GM12878 (cell line): ENCODE measurements at regions not wholly inside any gene's neighbourhood (a gene's known extent, or its start where the extent isn't known, plus 50 kb on each side); places are given as distances from the start of the nearest gene placed in this dataset.

Experiments
- ATAC-seq: fragments of 200-7000 bp; cut with Tn5 transposase; 3 replicates; pipeline ENCODE4 v1.9.1; 2020; ENCODE audit warnings: mild to moderate bottlenecking, moderate library complexity
- BruUV-seq: library from RNA; stranded (reverse); fragments of 400-500 nt; replicated peaks from 2 replicates; lab custom pipeline; 2021; lab: Mats Ljungman, UMichigan
- CTCF ChIA-PET: fragments of 300-600 bp; sonication (Branson Sonifier 250); formaldehyde crosslinking; extraction: SDS; loops from one replicate; lab custom pipeline; 2021; ENCODE audit warnings: inconsistent platforms; lab: Yijun Ruan, JAX
- POLR2A ChIA-PET: fragments of 350-600 bp; formaldehyde crosslinking; extraction: SDS; loops from one replicate; lab custom pipeline; 2021; ENCODE audit warnings: inconsistent platforms; lab: Charles Lee
- RAD21 ChIA-PET: fragments of 300-600 bp; sonication (Branson Sonifier 250); formaldehyde crosslinking; loops from one replicate; lab custom pipeline; 2023; ENCODE audit warnings: antibody characterized with exemption; ENCODE audit not compliant: unreplicated experiment; lab: Charles Lee
- SMC1A ChIA-PET: fragments of 300-600 bp; sonication (Branson Sonifier 250); formaldehyde crosslinking; loops from one replicate; lab custom pipeline; 2023; ENCODE audit not compliant: unreplicated experiment, uncharacterized antibody; lab: Charles Lee
- DNase-seq: peaks from one replicate; pipeline ENCODE4 v3.0.0-alpha.2; 2011; ENCODE audit warnings: low read depth, low spot score
- FAIRE-seq: peaks from 3 replicates; lab custom pipeline; 2011; peaks lifted over from hg19 to GRCh38; lab: Jason Lieb, UNC
- H2AFZ ChIP-seq: 2 replicates; pipeline ENCODE4 v1.6.0; 2011; ENCODE audit warnings: low read depth, low read length, control low read depth; ENCODE audit not compliant: control insufficient read depth
- H3K27ac ChIP-seq: 2 replicates; pipeline ENCODE4 v1.5.1; 2011; ENCODE audit warnings: control low read depth; ENCODE audit not compliant: control insufficient read depth, insufficient read depth
- H3K27me3 ChIP-seq, 2 experiments: replicated peaks in 1 of 2; 2 replicates each; pipeline versions ENCODE4 v1.6.0 to v1.6.1; 2011; ENCODE audit warnings: low read length in 1 of 2; ENCODE audit not compliant: control insufficient read depth in 2 of 2, insufficient read depth in 2 of 2
- H3K36me3 ChIP-seq, 2 experiments: 2 replicates each; pipeline ENCODE4 v1.5.1; 2011; ENCODE audit warnings: low read length in 1 of 2; ENCODE audit not compliant: control insufficient read depth in 2 of 2, insufficient read depth in 2 of 2
- H3K4me1 ChIP-seq: 2 replicates; pipeline ENCODE4 v1.6.1; 2011; ENCODE audit warnings: mild to moderate bottlenecking, low read length, moderate library complexity, mixed read lengths; ENCODE audit not compliant: control insufficient read depth, insufficient read depth
- H3K4me2 ChIP-seq: 2 replicates; pipeline ENCODE4 v1.6.0; 2011; ENCODE audit warnings: control low read depth; ENCODE audit not compliant: control insufficient read depth, insufficient read depth
- H3K4me3 ChIP-seq: fragments of 200-600 bp; sonication (generic); 2 replicates; pipeline ENCODE4 v1.5.1; 2016
- H3K79me2 ChIP-seq: 2 replicates; pipeline ENCODE4 v1.6.0; 2011; ENCODE audit warnings: low read length; ENCODE audit not compliant: control insufficient read depth, insufficient read depth
- H3K9ac ChIP-seq: 2 replicates; pipeline ENCODE4 v1.8.0; 2011; ENCODE audit warnings: low read length, control low read depth, mixed read lengths; ENCODE audit not compliant: control insufficient read depth, insufficient read depth
- H3K9me3 ChIP-seq: replicated peaks from 3 replicates; pipeline ENCODE4 v1.5.1; 2011; ENCODE audit warnings: mild to moderate bottlenecking, low read length; ENCODE audit not compliant: control insufficient read depth, insufficient read depth
- H4K20me1 ChIP-seq: 2 replicates; pipeline ENCODE4 v1.6.0; 2011; ENCODE audit not compliant: control insufficient read depth, insufficient read depth
- WGBS: methylation state at CpG from one replicate; pipeline ENCODE4 v1.1.6; 2016; ENCODE audit warnings: low lambda C conversion rate; ENCODE audit not compliant: insufficient replicate concordance, insufficient coverage; ENCODE audit errors: missing lambda C conversion rate; 5-methylcytosine and 5-hydroxymethylcytosine counted together
- in situ Hi-C: fragments of 300-500 bp; cut with MboI; formaldehyde crosslinking; loops from 9 replicates; pipeline ENCODE4 v1.14.3; 2018; ENCODE audit warnings: mixed read lengths
- intact Hi-C: fragments of 100-400 bp; cut with micrococcal nuclease; formaldehyde crosslinking; loops from one replicate; pipeline ENCODE4 v1.14.2; 2022; ENCODE audit not compliant: unreplicated experiment
- TF ChIP-seq, protein P1 (sequence below): fragments of 450-650 bp; IDR thresholded peaks from 2 replicates; pipeline ENCODE4 v1.6.1; 2017; ENCODE audit warnings: mild to moderate bottlenecking, moderate library complexity
- TF ChIP-seq, protein P2 (sequence below): fragments of 450-650 bp; IDR thresholded peaks from 2 replicates; pipeline ENCODE4 v1.6.1; 2018; ENCODE audit warnings: borderline replicate concordance, mild to moderate bottlenecking; ENCODE audit not compliant: partially characterized antibody
- TF ChIP-seq, protein P3 (sequence below): IDR thresholded peaks from 2 replicates; pipeline ENCODE4 v1.6.1; 2012; ENCODE audit warnings: low read depth, low read length, improper control_type of control experiment

DNA sequence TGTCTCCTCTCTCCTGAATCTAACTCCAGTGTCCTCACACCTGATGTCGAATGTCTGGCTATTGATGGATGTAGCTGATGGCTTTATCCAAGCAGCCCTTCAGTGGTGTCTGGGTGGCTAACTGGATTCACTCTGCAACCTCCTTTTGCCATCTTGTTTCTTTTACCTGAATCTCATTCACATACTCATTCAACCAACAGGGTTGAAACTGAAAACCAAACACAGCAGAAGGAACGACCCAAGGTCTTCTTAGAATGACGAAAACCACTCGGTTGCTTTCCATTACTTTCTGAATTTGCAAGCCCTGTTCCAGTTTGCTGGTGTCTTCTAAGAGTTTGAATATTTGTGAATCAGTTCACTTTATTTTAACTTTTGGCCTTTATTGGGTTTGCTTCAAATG lies 424.3 kb upstream of the CXADR start:
- H3K9ac ChIP-seq: no peak overlapping the region
- in situ Hi-C loops (no loop called here), intact Hi-C loops (no loop called here)
- no peaks in the 10 kb centered on the region for H3K79me2 ChIP-seq
- no peaks in the 10 kb centered on the region for H3K27me3 ChIP-seq
- no TSS peak for BruUV-seq
- no peaks in the 10 kb centered on the region for H3K36me3 ChIP-seq
- ChIA-PET RAD21 (no interaction called here), CTCF (no interaction called here), SMC1A (no interaction called here), POLR2A (no interaction called here)
- no peak overlapping the region for H2AFZ ChIP-seq
- no peak overlapping the region for H3K4me2 ChIP-seq
- H4K20me1 ChIP-seq: no peaks in the 10 kb centered on the region
- DNase-seq (no peak), ATAC-seq (no peak), FAIRE-seq (no peak)
- H3K4me3 ChIP-seq: no peak overlapping the region
- TF ChIP-seq, protein P1, sequence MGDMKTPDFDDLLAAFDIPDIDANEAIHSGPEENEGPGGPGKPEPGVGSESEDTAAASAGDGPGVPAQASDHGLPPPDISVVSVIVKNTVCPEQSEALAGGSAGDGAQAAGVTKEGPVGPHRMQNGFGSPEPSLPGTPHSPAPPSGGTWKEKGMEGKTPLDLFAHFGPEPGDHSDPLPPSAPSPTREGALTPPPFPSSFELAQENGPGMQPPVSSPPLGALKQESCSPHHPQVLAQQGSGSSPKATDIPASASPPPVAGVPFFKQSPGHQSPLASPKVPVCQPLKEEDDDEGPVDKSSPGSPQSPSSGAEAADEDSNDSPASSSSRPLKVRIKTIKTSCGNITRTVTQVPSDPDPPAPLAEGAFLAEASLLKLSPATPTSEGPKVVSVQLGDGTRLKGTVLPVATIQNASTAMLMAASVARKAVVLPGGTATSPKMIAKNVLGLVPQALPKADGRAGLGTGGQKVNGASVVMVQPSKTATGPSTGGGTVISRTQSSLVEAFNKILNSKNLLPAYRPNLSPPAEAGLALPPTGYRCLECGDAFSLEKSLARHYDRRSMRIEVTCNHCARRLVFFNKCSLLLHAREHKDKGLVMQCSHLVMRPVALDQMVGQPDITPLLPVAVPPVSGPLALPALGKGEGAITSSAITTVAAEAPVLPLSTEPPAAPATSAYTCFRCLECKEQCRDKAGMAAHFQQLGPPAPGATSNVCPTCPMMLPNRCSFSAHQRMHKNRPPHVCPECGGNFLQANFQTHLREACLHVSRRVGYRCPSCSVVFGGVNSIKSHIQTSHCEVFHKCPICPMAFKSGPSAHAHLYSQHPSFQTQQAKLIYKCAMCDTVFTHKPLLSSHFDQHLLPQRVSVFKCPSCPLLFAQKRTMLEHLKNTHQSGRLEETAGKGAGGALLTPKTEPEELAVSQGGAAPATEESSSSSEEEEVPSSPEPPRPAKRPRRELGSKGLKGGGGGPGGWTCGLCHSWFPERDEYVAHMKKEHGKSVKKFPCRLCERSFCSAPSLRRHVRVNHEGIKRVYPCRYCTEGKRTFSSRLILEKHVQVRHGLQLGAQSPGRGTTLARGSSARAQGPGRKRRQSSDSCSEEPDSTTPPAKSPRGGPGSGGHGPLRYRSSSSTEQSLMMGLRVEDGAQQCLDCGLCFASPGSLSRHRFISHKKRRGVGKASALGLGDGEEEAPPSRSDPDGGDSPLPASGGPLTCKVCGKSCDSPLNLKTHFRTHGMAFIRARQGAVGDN: no peak
- TF ChIP-seq, protein P2, sequence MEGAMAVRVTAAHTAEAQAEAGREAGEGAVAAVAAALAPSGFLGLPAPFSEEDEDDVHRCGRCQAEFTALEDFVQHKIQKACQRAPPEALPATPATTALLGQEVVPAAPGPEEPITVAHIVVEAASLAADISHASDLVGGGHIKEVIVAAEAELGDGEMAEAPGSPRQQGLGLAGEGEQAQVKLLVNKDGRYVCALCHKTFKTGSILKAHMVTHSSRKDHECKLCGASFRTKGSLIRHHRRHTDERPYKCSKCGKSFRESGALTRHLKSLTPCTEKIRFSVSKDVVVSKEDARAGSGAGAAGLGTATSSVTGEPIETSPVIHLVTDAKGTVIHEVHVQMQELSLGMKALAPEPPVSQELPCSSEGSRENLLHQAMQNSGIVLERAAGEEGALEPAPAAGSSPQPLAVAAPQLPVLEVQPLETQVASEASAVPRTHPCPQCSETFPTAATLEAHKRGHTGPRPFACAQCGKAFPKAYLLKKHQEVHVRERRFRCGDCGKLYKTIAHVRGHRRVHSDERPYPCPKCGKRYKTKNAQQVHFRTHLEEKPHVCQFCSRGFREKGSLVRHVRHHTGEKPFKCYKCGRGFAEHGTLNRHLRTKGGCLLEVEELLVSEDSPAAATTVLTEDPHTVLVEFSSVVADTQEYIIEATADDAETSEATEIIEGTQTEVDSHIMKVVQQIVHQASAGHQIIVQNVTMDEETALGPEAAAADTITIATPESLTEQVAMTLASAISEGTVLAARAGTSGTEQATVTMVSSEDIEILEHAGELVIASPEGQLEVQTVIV: no peak
- TF ChIP-seq, protein P3, sequence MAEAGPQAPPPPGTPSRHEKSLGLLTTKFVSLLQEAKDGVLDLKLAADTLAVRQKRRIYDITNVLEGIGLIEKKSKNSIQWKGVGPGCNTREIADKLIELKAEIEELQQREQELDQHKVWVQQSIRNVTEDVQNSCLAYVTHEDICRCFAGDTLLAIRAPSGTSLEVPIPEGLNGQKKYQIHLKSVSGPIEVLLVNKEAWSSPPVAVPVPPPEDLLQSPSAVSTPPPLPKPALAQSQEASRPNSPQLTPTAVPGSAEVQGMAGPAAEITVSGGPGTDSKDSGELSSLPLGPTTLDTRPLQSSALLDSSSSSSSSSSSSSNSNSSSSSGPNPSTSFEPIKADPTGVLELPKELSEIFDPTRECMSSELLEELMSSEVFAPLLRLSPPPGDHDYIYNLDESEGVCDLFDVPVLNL: no peak
- 12% methylated on average over 4 of the region's 4 CpGs for WGBS
- no peaks in the 10 kb centered on the region; the same call in 2 of the 3 replicates for H3K9me3 ChIP-seq
- H3K27ac ChIP-seq: no peak overlapping the region
- no peaks in the 10 kb centered on the region for H3K4me1 ChIP-seq
